ENCODE measurements at regions not wholly inside any gene's neighbourhood (a gene's known extent, or its start where the extent isn't known, plus 50 kb on each side); places are given as distances from the start of the nearest gene placed in this dataset.

GRCh38 chr22:44424359-44424682 lies 73.7 kb downstream of the RTL6 start:
- no peak for TF ChIP-seq CTCF (IDR thresholded peaks at IDR 0.05)
- no peak for TF ChIP-seq EP300 (IDR thresholded peaks at IDR 0.05)
- TF ChIP-seq POLR2AphosphoS5 (IDR thresholded peaks at IDR 0.05), result no peak
- TF ChIP-seq POLR2A (IDR thresholded peaks at IDR 0.05), result no peak

Measured in gastroesophageal sphincter (tissue), 3 donors.